ENCODE measurements at regions not wholly inside any gene's neighbourhood (a gene's known extent, or its start where the extent isn't known, plus 50 kb on each side); places are given as distances from the start of the nearest gene placed in this dataset.

DNA sequence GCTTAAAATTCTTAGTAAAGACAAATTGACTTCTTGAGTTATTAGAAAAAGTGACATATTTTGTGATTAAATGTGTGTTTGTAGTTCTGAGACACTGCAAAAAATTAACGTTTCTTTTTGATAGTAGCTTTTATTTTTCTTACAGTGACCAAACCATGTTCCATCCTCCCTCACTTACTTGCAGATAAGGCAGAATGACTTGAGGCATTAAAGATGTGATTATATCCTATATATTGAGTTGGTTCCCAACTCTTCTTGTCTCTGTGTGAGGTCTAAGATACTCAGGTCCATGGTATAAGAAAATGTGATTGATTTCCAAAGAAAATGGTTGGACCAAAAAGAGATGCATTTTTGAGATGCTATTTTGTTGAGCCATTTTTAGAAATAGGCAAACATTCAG is 238.3 kb upstream of the NR2F2 start:
- no peak overlapping the region for H3K27ac ChIP-seq
- TF ChIP-seq, protein P1, sequence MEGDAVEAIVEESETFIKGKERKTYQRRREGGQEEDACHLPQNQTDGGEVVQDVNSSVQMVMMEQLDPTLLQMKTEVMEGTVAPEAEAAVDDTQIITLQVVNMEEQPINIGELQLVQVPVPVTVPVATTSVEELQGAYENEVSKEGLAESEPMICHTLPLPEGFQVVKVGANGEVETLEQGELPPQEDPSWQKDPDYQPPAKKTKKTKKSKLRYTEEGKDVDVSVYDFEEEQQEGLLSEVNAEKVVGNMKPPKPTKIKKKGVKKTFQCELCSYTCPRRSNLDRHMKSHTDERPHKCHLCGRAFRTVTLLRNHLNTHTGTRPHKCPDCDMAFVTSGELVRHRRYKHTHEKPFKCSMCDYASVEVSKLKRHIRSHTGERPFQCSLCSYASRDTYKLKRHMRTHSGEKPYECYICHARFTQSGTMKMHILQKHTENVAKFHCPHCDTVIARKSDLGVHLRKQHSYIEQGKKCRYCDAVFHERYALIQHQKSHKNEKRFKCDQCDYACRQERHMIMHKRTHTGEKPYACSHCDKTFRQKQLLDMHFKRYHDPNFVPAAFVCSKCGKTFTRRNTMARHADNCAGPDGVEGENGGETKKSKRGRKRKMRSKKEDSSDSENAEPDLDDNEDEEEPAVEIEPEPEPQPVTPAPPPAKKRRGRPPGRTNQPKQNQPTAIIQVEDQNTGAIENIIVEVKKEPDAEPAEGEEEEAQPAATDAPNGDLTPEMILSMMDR (IDR thresholded peaks at IDR 0.05), result no peak
- TF ChIP-seq POLR2A (IDR thresholded peaks at IDR 0.05), result no peak
- H3K4me1 ChIP-seq, result no peaks in the 10 kb centered on the region
- no peaks in the 10 kb centered on the region for H3K9me3 ChIP-seq
- no peak overlapping the region for H3K4me3 ChIP-seq
- H3K27me3 ChIP-seq, result no peaks in the 10 kb centered on the region
- intact Hi-C loops (cut with DNase I; ENCODE audit: low total_unique reads), result no loop called here
- H3K36me3 ChIP-seq, result no peaks in the 10 kb centered on the region
- DNase-seq, result no peak

DNA sequence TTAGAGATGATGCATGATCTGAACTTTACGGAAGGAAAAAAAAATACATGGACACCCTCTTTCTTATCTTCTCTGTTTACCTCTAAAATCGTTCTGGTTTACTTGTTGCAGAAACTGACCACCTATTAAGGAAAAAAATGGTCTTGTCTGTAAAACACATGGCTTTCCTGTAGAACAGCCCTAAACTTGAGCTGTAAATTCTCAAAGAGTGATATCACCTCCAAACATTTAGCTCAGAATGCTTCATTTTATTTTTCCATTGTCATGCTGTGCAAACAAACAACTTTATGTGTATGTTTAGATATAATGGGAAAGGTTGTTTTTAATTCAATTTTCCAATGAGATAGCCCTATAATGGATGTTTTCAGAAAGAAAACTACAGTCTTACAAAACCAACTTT is 237.4 kb upstream of the NR2F2 start:
- TF ChIP-seq, protein P1 (IDR thresholded peaks at IDR 0.05), result no peak
- TF ChIP-seq POLR2A (IDR thresholded peaks at IDR 0.05), result no peak
- Histone ChIP-seq H3K36me3 (no peaks in the 10 kb centered on the region), H3K4me1 (no peaks in the 10 kb centered on the region), H3K27me3 (no peaks in the 10 kb centered on the region), H3K27ac (no peak overlapping the region), H3K9me3 (no peaks in the 10 kb centered on the region), H3K4me3 (no peak overlapping the region)
- DNase-seq, result no peak
- intact Hi-C loops (cut with DNase I; ENCODE audit: low total_unique reads), result no loop called here

DNA sequence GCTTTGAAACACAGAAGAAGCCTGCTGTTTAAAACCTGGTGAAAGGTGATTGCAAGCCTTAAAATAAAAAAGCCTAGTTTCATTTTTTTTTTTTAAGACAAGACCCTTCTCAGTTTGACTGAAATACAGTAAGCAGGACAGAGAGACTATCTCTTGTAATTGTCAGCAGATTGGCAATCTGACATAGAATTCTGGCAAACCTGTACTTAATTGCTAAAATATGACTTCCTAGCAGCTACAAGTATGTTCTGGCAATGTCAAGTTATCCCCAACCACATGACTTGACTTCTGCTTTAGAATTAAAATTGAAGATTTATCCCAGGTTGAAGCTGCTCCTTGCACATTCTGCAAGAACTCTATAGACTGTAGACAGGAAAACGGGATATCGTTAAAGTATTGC is 232.8 kb upstream of the NR2F2 start:
- Histone ChIP-seq H3K27me3 (no peaks in the 10 kb centered on the region), H3K4me1 (no peaks in the 10 kb centered on the region), H3K36me3 (no peaks in the 10 kb centered on the region), H3K9me3 (no peaks in the 10 kb centered on the region), H3K27ac (no peak overlapping the region), H3K4me3 (no peak overlapping the region)
- no peak for DNase-seq
- intact Hi-C loops (cut with DNase I; ENCODE audit: low total_unique reads), result no loop called here
- TF ChIP-seq POLR2A (IDR thresholded peaks at IDR 0.05), result no peak
- TF ChIP-seq, protein P1 (IDR thresholded peaks at IDR 0.05), result no peak

DNA sequence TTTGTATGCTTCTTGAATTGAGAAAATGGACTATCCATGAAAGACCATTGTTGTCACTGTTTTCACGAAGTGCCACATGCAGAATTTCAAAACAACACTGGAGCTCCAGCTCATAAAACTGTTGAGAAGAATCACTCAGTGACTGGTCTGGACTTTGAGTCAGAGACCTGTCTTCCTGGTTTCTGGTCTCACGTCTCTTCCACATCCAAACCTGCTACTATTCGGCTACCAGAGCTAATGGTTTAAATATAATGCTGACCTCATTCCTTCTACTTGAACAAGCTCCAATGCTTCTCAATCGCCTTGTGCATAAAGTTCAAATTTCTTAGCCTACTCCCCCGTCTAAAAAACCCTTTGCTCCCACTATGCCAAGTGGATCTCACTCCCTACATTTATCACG is 227.9 kb upstream of the NR2F2 start:
- Histone ChIP-seq H3K36me3 (no peaks in the 10 kb centered on the region), H3K4me1 (no peaks in the 10 kb centered on the region), H3K27me3 (no peaks in the 10 kb centered on the region), H3K4me3 (no peak overlapping the region), H3K9me3 (no peaks in the 10 kb centered on the region), H3K27ac (no peak overlapping the region)
- TF ChIP-seq, protein P1 (IDR thresholded peaks at IDR 0.05), result no peak
- no peak for TF ChIP-seq POLR2A (IDR thresholded peaks at IDR 0.05)
- intact Hi-C loops (cut with DNase I; ENCODE audit: low total_unique reads), result no loop called here
- no peak for DNase-seq

DNA sequence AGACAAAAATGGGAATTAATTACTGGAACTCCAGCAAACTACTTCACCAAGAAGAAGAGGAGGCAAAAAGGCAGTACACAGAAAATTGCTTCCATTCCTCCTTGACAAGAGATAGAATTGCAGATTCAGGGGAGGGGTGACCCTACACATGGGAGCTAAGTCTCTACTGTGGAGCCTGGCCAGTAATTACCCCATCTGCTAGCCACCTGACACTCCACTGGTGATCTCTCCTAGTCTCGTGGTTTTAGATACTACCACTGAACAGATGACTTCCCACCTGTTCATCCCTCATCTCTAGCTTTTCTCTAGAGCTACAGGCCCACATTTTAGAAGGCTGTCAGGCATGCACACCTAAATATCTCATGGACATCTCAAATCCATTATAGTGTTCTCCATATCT is 224.3 kb upstream of the NR2F2 start:
- H3K9me3 ChIP-seq, result no peaks in the 10 kb centered on the region
- no peak for TF ChIP-seq POLR2A (IDR thresholded peaks at IDR 0.05)
- TF ChIP-seq, protein P1 (IDR thresholded peaks at IDR 0.05), result no peak
- intact Hi-C loops (cut with DNase I; ENCODE audit: low total_unique reads), result no loop called here
- no peak overlapping the region for H3K27ac ChIP-seq
- H3K27me3 ChIP-seq, result no peaks in the 10 kb centered on the region
- no peak overlapping the region for H3K4me3 ChIP-seq
- H3K36me3 ChIP-seq, result no peaks in the 10 kb centered on the region
- no peaks in the 10 kb centered on the region for H3K4me1 ChIP-seq
- no peak for DNase-seq

Measured in uterus (tissue), 3 donors.